ENCODE measurements at regions not wholly inside any gene's neighbourhood (a gene's known extent, or its start where the extent isn't known, plus 50 kb on each side); places are given as distances from the start of the nearest gene placed in this dataset.

- TF ChIP-seq, protein P1, sequence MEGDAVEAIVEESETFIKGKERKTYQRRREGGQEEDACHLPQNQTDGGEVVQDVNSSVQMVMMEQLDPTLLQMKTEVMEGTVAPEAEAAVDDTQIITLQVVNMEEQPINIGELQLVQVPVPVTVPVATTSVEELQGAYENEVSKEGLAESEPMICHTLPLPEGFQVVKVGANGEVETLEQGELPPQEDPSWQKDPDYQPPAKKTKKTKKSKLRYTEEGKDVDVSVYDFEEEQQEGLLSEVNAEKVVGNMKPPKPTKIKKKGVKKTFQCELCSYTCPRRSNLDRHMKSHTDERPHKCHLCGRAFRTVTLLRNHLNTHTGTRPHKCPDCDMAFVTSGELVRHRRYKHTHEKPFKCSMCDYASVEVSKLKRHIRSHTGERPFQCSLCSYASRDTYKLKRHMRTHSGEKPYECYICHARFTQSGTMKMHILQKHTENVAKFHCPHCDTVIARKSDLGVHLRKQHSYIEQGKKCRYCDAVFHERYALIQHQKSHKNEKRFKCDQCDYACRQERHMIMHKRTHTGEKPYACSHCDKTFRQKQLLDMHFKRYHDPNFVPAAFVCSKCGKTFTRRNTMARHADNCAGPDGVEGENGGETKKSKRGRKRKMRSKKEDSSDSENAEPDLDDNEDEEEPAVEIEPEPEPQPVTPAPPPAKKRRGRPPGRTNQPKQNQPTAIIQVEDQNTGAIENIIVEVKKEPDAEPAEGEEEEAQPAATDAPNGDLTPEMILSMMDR (IDR thresholded peaks at IDR 0.05), result no peak
- no peak for TF ChIP-seq EZH2 (IDR thresholded peaks at IDR 0.05; ENCODE audit: borderline replicate concordance, insufficient read depth, low read depth, low read length, poor library complexity, severe bottlenecking)
Observed at GRCh38 chr5:7075470-7075869, 320.5 kb upstream of the ADCY2 start.
